GM12878 (cell line): ENCODE measurements at regions not wholly inside any gene's neighbourhood (a gene's known extent, or its start where the extent isn't known, plus 50 kb on each side); places are given as distances from the start of the nearest gene placed in this dataset.

Experiments
- CTCF ChIP-seq, 3 experiments: IDR thresholded peaks in 2 of 3; conservative IDR thresholded peaks in 1 of 3; 2 replicates each; pipeline ENCODE4 v1.5.1; 2011; ENCODE audit warnings: low read depth in 3 of 3, low read length in 3 of 3, mild to moderate bottlenecking in 3 of 3, control low read depth in 2 of 3, moderate library complexity in 2 of 3, inconsistent platforms in 1 of 3, mixed read lengths in 1 of 3; ENCODE audit not compliant: control insufficient read depth in 2 of 3, insufficient read depth in 1 of 3; ENCODE audit errors: extremely low read depth in 1 of 3
- ESRRA ChIP-seq: IDR thresholded peaks from 2 replicates; pipeline ENCODE4 v1.6.1; 2012; ENCODE audit warnings: mild to moderate bottlenecking, low read length, improper control_type of control experiment
- NFYB ChIP-seq: IDR thresholded peaks from 2 replicates; pipeline ENCODE4 v1.6.1; 2011; ENCODE audit warnings: low read depth, mild to moderate bottlenecking, low read length, improper control_type of control experiment, moderate library complexity; ENCODE audit not compliant: insufficient read depth
- POLR2AphosphoS5 ChIP-seq: IDR thresholded peaks from 2 replicates; pipeline ENCODE4 v1.6.1; 2011; ENCODE audit warnings: mild to moderate bottlenecking, low read length, inconsistent platforms

- TF ChIP-seq NFYB, result no peak
- no peak for TF ChIP-seq CTCF (IDR thresholded peaks at IDR 0.05 in 2 of 3, conservative IDR thresholded peaks at IDR 0.05 in 1 of 3; ENCODE audit: control insufficient read depth in 2 of 3, extremely low read depth in 1 of 3, insufficient read depth in 1 of 3, low read depth in 3 of 3, low read length in 3 of 3)
- TF ChIP-seq POLR2AphosphoS5, result no peak
- TF ChIP-seq ESRRA, result no peak
Observed at GRCh38 chr7:106472741-106473140, 188.0 kb upstream of the NAMPT start.
